HL-60 (cell line): ENCODE measurements at regions not wholly inside any gene's neighbourhood (a gene's known extent, or its start where the extent isn't known, plus 50 kb on each side); places are given as distances from the start of the nearest gene placed in this dataset.

Experiments used
- DNase-seq, 2 experiments: peaks; one replicate each; pipeline ENCODE4 v3.0.0-alpha.2; 2010 to 2020; ENCODE audit warnings: low read depth in 1 of 2, low spot score in 1 of 2
- H3K27ac ChIP-seq: fragments of 250-450 bp; sonication (Bioruptor Pico); replicated peaks from 2 replicates; pipeline ENCODE4 v1.5.1; 2020; ENCODE audit warnings: mild to moderate bottlenecking, moderate library complexity
- H3K27me3 ChIP-seq: fragments of 250-450 bp; sonication (Bioruptor Pico); 2 replicates; pipeline ENCODE4 v1.5.1; 2021; ENCODE audit warnings: mild to moderate bottlenecking, moderate library complexity; ENCODE audit not compliant: insufficient read depth, poor library complexity, severe bottlenecking
- H3K4me3 ChIP-seq: replicated peaks from 2 replicates; pipeline ENCODE4 v1.5.1; 2011; ENCODE audit warnings: mild to moderate bottlenecking, control low read depth, low read length; ENCODE audit not compliant: insufficient read depth
- CTCF ChIP-seq: IDR thresholded peaks from one replicate; pipeline ENCODE4 v1.5.1; 2011; ENCODE audit warnings: low read length, control low read depth, inconsistent platforms; ENCODE audit not compliant: insufficient read depth
- GABPA ChIP-seq: IDR thresholded peaks from 2 replicates; pipeline ENCODE4 v1.6.1; 2012; ENCODE audit warnings: low read depth
- POLR2AphosphoS5 ChIP-seq: IDR thresholded peaks from 2 replicates; pipeline ENCODE4 v1.6.1; 2012; ENCODE audit warnings: low read depth
- REST ChIP-seq: IDR thresholded peaks from 2 replicates; pipeline ENCODE4 v1.6.1; 2012; ENCODE audit warnings: low read depth; ENCODE audit not compliant: insufficient replicate concordance
- SPI1 ChIP-seq: IDR thresholded peaks from 2 replicates; pipeline ENCODE4 v1.6.1; 2012; ENCODE audit warnings: low read depth, mild to moderate bottlenecking, borderline replicate concordance

GRCh38 chr14:40909906-40910305, 696.8 kb upstream of the LRFN5 start:
- no peak for TF ChIP-seq POLR2AphosphoS5
- TF ChIP-seq CTCF, result no peak
- TF ChIP-seq REST, result no peak
- TF ChIP-seq GABPA, result no peak
- TF ChIP-seq SPI1, result no peak
- no peak overlapping the region for H3K27ac ChIP-seq
- no peak overlapping the region for H3K4me3 ChIP-seq
- H3K27me3 ChIP-seq, result no peaks in the 10 kb centered on the region
- DNase-seq, result no peak

- TF ChIP-seq GABPA (no peak), CTCF (no peak), REST (no peak), SPI1 (no peak), POLR2AphosphoS5 (no peak)
- Histone ChIP-seq H3K27ac (no peak overlapping the region), H3K27me3 (no peaks in the 10 kb centered on the region), H3K4me3 (no peak overlapping the region)
- DNase-seq, result no peak
These were observed 703.0 kb upstream of the LRFN5 start for GRCh38 chr14:40903709-40904108.

GRCh38 chr14:40899435-40899834, 707.2 kb upstream of the LRFN5 start:
- H3K27ac ChIP-seq, result no peak overlapping the region
- H3K27me3 ChIP-seq, result no peaks in the 10 kb centered on the region
- DNase-seq, result no peak
- no peak overlapping the region for H3K4me3 ChIP-seq
- no peak for TF ChIP-seq POLR2AphosphoS5
- no peak for TF ChIP-seq CTCF
- no peak for TF ChIP-seq SPI1
- no peak for TF ChIP-seq REST
- no peak for TF ChIP-seq GABPA
